H9 (cell line): ENCODE measurements at regions not wholly inside any gene's neighbourhood (a gene's known extent, or its start where the extent isn't known, plus 50 kb on each side); places are given as distances from the start of the nearest gene placed in this dataset.

Experiments
- DNase-seq: peaks from one replicate; pipeline ENCODE4 v3.0.0-alpha.2; 2017
- H2AFZ ChIP-seq: one replicate; pipeline ENCODE4 v1.6.1; 2013; ENCODE audit warnings: mild to moderate bottlenecking, low read length, control low read depth, moderate library complexity
- H2AK5ac ChIP-seq: 2 replicates; pipeline ENCODE4 v1.6.1; 2013; ENCODE audit warnings: low read length, control low read depth, mixed read lengths; ENCODE audit not compliant: insufficient read length
- H2BK120ac ChIP-seq: one replicate; pipeline ENCODE4 v1.6.1; 2013; ENCODE audit warnings: low read depth, mild to moderate bottlenecking, low read length, control low read depth, inconsistent platforms; ENCODE audit not compliant: poor library complexity, severe bottlenecking
- H2BK12ac ChIP-seq: 2 replicates; pipeline ENCODE4 v1.6.1; 2013; ENCODE audit warnings: low read length, control low read depth, mixed read lengths, low read depth; ENCODE audit not compliant: insufficient read length
- H2BK15ac ChIP-seq: 2 replicates; pipeline ENCODE4 v1.6.1; 2013; ENCODE audit warnings: low read depth, low read length, control low read depth
- H2BK20ac ChIP-seq: one replicate; pipeline ENCODE4 v1.6.1; 2013; ENCODE audit warnings: low read depth, mild to moderate bottlenecking, low read length, control low read depth, inconsistent platforms; ENCODE audit not compliant: poor library complexity, severe bottlenecking
- H2BK5ac ChIP-seq: 2 replicates; pipeline ENCODE4 v1.6.1; 2013; ENCODE audit warnings: low read length, control low read depth, mixed read lengths; ENCODE audit not compliant: insufficient read length
- H3K14ac ChIP-seq: 2 replicates; pipeline ENCODE4 v1.6.1; 2013; ENCODE audit warnings: low read length, control low read depth; ENCODE audit not compliant: insufficient read depth
- H3K18ac ChIP-seq: 2 replicates; pipeline ENCODE4 v1.6.1; 2013; ENCODE audit warnings: low read depth, mild to moderate bottlenecking, mixed read lengths, low read length, control low read depth; ENCODE audit not compliant: insufficient read length
- H3K23ac ChIP-seq: 2 replicates; pipeline ENCODE4 v1.6.1; 2013; ENCODE audit warnings: low read length, control low read depth, mixed read lengths, low read depth; ENCODE audit not compliant: insufficient read length
- H3K23me2 ChIP-seq: 2 replicates; pipeline ENCODE4 v1.6.1; 2013; ENCODE audit warnings: low read depth, mild to moderate bottlenecking, mixed read lengths, low read length, control low read depth; ENCODE audit not compliant: insufficient read length, poor library complexity, severe bottlenecking
- H3K27ac ChIP-seq: 2 replicates; pipeline ENCODE4 v1.5.1; 2013; ENCODE audit warnings: low read length, control low read depth, mixed read lengths, low read depth; ENCODE audit not compliant: insufficient read length
- H3K27me3 ChIP-seq: 2 replicates; pipeline ENCODE4 v1.6.1; 2013; ENCODE audit warnings: low read length, control low read depth, inconsistent platforms; ENCODE audit not compliant: insufficient read depth
- H3K4ac ChIP-seq: 2 replicates; pipeline ENCODE4 v1.6.1; 2013; ENCODE audit warnings: low read depth, mild to moderate bottlenecking, control low read depth, inconsistent platforms, low read length, moderate library complexity
- H3K4me1 ChIP-seq: 2 replicates; pipeline ENCODE4 v1.6.1; 2013; ENCODE audit warnings: low read length, control low read depth, inconsistent platforms; ENCODE audit not compliant: insufficient read depth
- H3K4me2 ChIP-seq: 2 replicates; pipeline ENCODE4 v1.6.1; 2013; ENCODE audit warnings: low read length, control low read depth, mixed read lengths; ENCODE audit not compliant: insufficient read length, insufficient read depth
- H3K56ac ChIP-seq: 2 replicates; pipeline ENCODE4 v1.6.1; 2013; ENCODE audit warnings: low read depth, mild to moderate bottlenecking, mixed read lengths, low read length, control low read depth; ENCODE audit not compliant: insufficient read length
- H3K79me1 ChIP-seq: 2 replicates; pipeline ENCODE4 v1.6.1; 2013; ENCODE audit warnings: low read depth, mild to moderate bottlenecking, moderate library complexity, low read length, control low read depth, inconsistent platforms; ENCODE audit not compliant: insufficient read depth, poor library complexity, severe bottlenecking
- H3K79me2 ChIP-seq: 2 replicates; pipeline ENCODE4 v1.6.1; 2013; ENCODE audit warnings: low read length, control low read depth, inconsistent platforms; ENCODE audit not compliant: insufficient read depth
- H3K9ac ChIP-seq: 2 replicates; pipeline ENCODE4 v1.6.1; 2013; ENCODE audit warnings: low read length, control low read depth, mixed read lengths; ENCODE audit not compliant: insufficient read length; ENCODE audit errors: extremely low read depth
- H3K9me3 ChIP-seq: one replicate; pipeline ENCODE4 v1.6.1; 2013; ENCODE audit warnings: low read depth, low read length, inconsistent platforms; ENCODE audit not compliant: control insufficient read depth
- H3T11ph ChIP-seq: one replicate; pipeline ENCODE4 v1.6.1; 2013; ENCODE audit warnings: mild to moderate bottlenecking, low read length, control low read depth, inconsistent platforms
- H4K20me1 ChIP-seq: one replicate; pipeline ENCODE4 v1.6.1; 2013; ENCODE audit not compliant: control insufficient read depth, insufficient read length, insufficient read depth
- H4K5ac ChIP-seq: 2 replicates; pipeline ENCODE4 v1.6.1; 2013; ENCODE audit warnings: low read depth, mild to moderate bottlenecking, mixed read lengths, low read length, control low read depth; ENCODE audit not compliant: insufficient read length
- H4K8ac ChIP-seq: replicated peaks from 2 replicates; pipeline ENCODE4 v1.6.1; 2013; ENCODE audit warnings: low read length, control low read depth, mixed read lengths, low read depth; ENCODE audit not compliant: insufficient read length
- H4K91ac ChIP-seq: 2 replicates; pipeline ENCODE4 v1.6.1; 2013; ENCODE audit warnings: low read depth, mild to moderate bottlenecking, moderate library complexity, mixed read lengths, low read length, control low read depth; ENCODE audit not compliant: insufficient read length
- H3K27ac Mint-ChIP-seq, 3 experiments: 2 replicates in 2 of 3; 3 replicates in 1 of 3; pipeline ENCODE4 v1.8.0; 2020 to 2021; ENCODE audit warnings: mixed read lengths in 3 of 3, mild to moderate bottlenecking in 1 of 3, moderate library complexity in 1 of 3
- H3K27me3 Mint-ChIP-seq: 2 replicates; pipeline ENCODE4 v1.8.0; 2021; ENCODE audit warnings: low read depth, mild to moderate bottlenecking, moderate library complexity, mixed read lengths
- H3K36me3 Mint-ChIP-seq, 3 experiments: 2 replicates in 2 of 3; 3 replicates in 1 of 3; pipeline ENCODE4 v1.8.0; 2020 to 2021; ENCODE audit warnings: low read depth in 3 of 3, mixed read lengths in 3 of 3; ENCODE audit not compliant: insufficient read depth in 1 of 3
- H3K4me1 Mint-ChIP-seq, 2 experiments: 2 replicates each; pipeline ENCODE4 v1.8.0; 2020; ENCODE audit warnings: mixed read lengths in 2 of 2
- H3K4me3 Mint-ChIP-seq, 2 experiments: 2 replicates in 1 of 2; 3 replicates in 1 of 2; pipeline ENCODE4 v1.8.0; 2020 to 2021; ENCODE audit warnings: mild to moderate bottlenecking in 2 of 2, mixed read lengths in 2 of 2, moderate library complexity in 1 of 2
- H3K9me3 Mint-ChIP-seq, 2 experiments: 2 replicates in 1 of 2; 3 replicates in 1 of 2; pipeline ENCODE4 v1.8.0; 2020; ENCODE audit warnings: mild to moderate bottlenecking in 2 of 2, mixed read lengths in 2 of 2, moderate library complexity in 1 of 2
- CTCF ChIP-seq: fragments of 200-600 bp; sonication (generic); conservative IDR thresholded peaks from 3 replicates; pipeline ENCODE4 v1.8.0; 2021; ENCODE audit warnings: antibody characterized with exemption, mild to moderate bottlenecking
- WGBS: extraction: QIAGEN DNeasy Blood & Tissue Kit; methylation state at CpG from one replicate; pipeline ENCODE4 v1.1.7; 2013; ENCODE audit warnings: missing lambda C conversion rate, low lambda C conversion rate, mixed read lengths; ENCODE audit not compliant: insufficient read length; ENCODE audit errors: extremely low coverage; 5-methylcytosine and 5-hydroxymethylcytosine counted together

GRCh38 chr9:1832960-1833359 is 182.2 kb upstream of the SMARCA2 start:
- no peak overlapping the region for H3K4ac ChIP-seq
- H2BK15ac ChIP-seq, result no peak overlapping the region
- H3K4me1 Mint-ChIP-seq, result no peaks in the 10 kb centered on the region
- H4K5ac ChIP-seq, result no peak overlapping the region
- H3K9me3 ChIP-seq, result no peaks in the 10 kb centered on the region
- H2BK12ac ChIP-seq, result no peak overlapping the region
- peaks cover 5% of the 10 kb centered on the region for H3K27me3 Mint-ChIP-seq
- no CpG with 5 or more reads among the region's 8 CpGs for WGBS
- no peak overlapping the region for H3K56ac ChIP-seq
- H3K27ac ChIP-seq, result no peak overlapping the region
- no peaks in the 10 kb centered on the region for H3K36me3 Mint-ChIP-seq
- no peak overlapping the region for H2BK5ac ChIP-seq
- TF ChIP-seq CTCF, result no peak
- H4K20me1 ChIP-seq, result no peaks in the 10 kb centered on the region
- H2AFZ ChIP-seq, result no peak overlapping the region
- no peaks in the 10 kb centered on the region for H3K79me1 ChIP-seq
- no peak overlapping the region for H2BK20ac ChIP-seq
- no peaks in the 10 kb centered on the region for H3K9me3 Mint-ChIP-seq
- no peak overlapping the region for H4K91ac ChIP-seq
- H3K27me3 ChIP-seq, result no peaks in the 10 kb centered on the region
- no peak overlapping the region for H4K8ac ChIP-seq
- DNase-seq, result no peak
- no peaks in the 10 kb centered on the region for H3K79me2 ChIP-seq
- no peaks in the 10 kb centered on the region for H3K23me2 ChIP-seq
- H3K4me1 ChIP-seq, result no peaks in the 10 kb centered on the region
- no peak overlapping the region for H3K9ac ChIP-seq
- no peak overlapping the region for H3K4me3 Mint-ChIP-seq
- no peak overlapping the region for H3K18ac ChIP-seq
- H2AK5ac ChIP-seq, result no peak overlapping the region
- no peak overlapping the region for H3K14ac ChIP-seq
- H3K27ac Mint-ChIP-seq, result no peak overlapping the region
- no peak overlapping the region for H2BK120ac ChIP-seq
- no peak overlapping the region for H3K4me2 ChIP-seq
- no peak overlapping the region for H3K23ac ChIP-seq
- H3T11ph ChIP-seq, result no peak overlapping the region
